ENCODE measurements at regions not wholly inside any gene's neighbourhood (a gene's known extent, or its start where the extent isn't known, plus 50 kb on each side); places are given as distances from the start of the nearest gene placed in this dataset.

GRCh38 chr15:81765816-81766215, 280.0 kb downstream of the MEX3B start:
- DNase-seq (ENCODE audit: low spot score in 2 of 2, unreplicated experiment in 2 of 2): no peak
- peaks cover 9% of the 10 kb centered on the region for H3K9me3 Mint-ChIP-seq
- H3K4me1 Mint-ChIP-seq: no peaks in the 10 kb centered on the region
- H3K27me3 Mint-ChIP-seq (ENCODE audit: low read depth): no peaks in the 10 kb centered on the region
- no peak overlapping the region for H3K4me3 Mint-ChIP-seq
- H3K36me3 Mint-ChIP-seq: peaks cover 9% of the 10 kb centered on the region
- H3K27ac Mint-ChIP-seq: no peak overlapping the region
- no peak for TF ChIP-seq CTCF (IDR thresholded peaks at IDR 0.05; ENCODE audit: unreplicated experiment)

GRCh38 chr15:81763304-81763703, 282.5 kb downstream of the MEX3B start:
- no peaks in the 10 kb centered on the region for H3K27me3 Mint-ChIP-seq (ENCODE audit: low read depth)
- H3K4me3 Mint-ChIP-seq: no peak overlapping the region
- peaks cover 5% of the 10 kb centered on the region for H3K9me3 Mint-ChIP-seq
- H3K36me3 Mint-ChIP-seq: no peaks in the 10 kb centered on the region
- DNase-seq (ENCODE audit: low spot score in 2 of 2, unreplicated experiment in 2 of 2): no peak
- TF ChIP-seq CTCF (IDR thresholded peaks at IDR 0.05; ENCODE audit: unreplicated experiment): no peak
- H3K27ac Mint-ChIP-seq: no peak overlapping the region
- peaks cover 22% of the 10 kb centered on the region for H3K4me1 Mint-ChIP-seq

GRCh38 chr15:81760686-81761085, 285.1 kb downstream of the MEX3B start:
- no peak overlapping the region for H3K4me3 Mint-ChIP-seq
- H3K27me3 Mint-ChIP-seq (ENCODE audit: low read depth): peaks cover 12% of the 10 kb centered on the region
- no peak for DNase-seq (ENCODE audit: low spot score in 2 of 2, unreplicated experiment in 2 of 2)
- no peak overlapping the region for H3K27ac Mint-ChIP-seq
- H3K36me3 Mint-ChIP-seq: no peaks in the 10 kb centered on the region
- TF ChIP-seq CTCF (IDR thresholded peaks at IDR 0.05; ENCODE audit: unreplicated experiment): no peak
- peaks cover 26% of the 10 kb centered on the region for H3K4me1 Mint-ChIP-seq
- peaks cover 5% of the 10 kb centered on the region for H3K9me3 Mint-ChIP-seq

GRCh38 chr15:81758818-81759284, 287.0 kb downstream of the MEX3B start:
- Mint-ChIP-seq H3K27me3 (ENCODE audit: low read depth) (peaks cover 27% of the 10 kb centered on the region), H3K27ac (peak overlapping the region; percentile 35), H3K36me3 (no peaks in the 10 kb centered on the region), H3K4me3 (no peak overlapping the region), H3K4me1 (peaks cover 26% of the 10 kb centered on the region), H3K9me3 (peaks cover 5% of the 10 kb centered on the region)
- no peak for TF ChIP-seq CTCF (IDR thresholded peaks at IDR 0.05; ENCODE audit: unreplicated experiment)
- no peak for DNase-seq (ENCODE audit: low spot score in 2 of 2, unreplicated experiment in 2 of 2)

- TF ChIP-seq CTCF (IDR thresholded peaks at IDR 0.05; ENCODE audit: unreplicated experiment): no peak
- H3K36me3 Mint-ChIP-seq: no peaks in the 10 kb centered on the region
- DNase-seq (ENCODE audit: low spot score in 2 of 2, unreplicated experiment in 2 of 2): no peak
- no peak overlapping the region for H3K4me3 Mint-ChIP-seq
- H3K4me1 Mint-ChIP-seq: peaks cover 52% of the 10 kb centered on the region
- H3K27ac Mint-ChIP-seq: no peak overlapping the region
- H3K9me3 Mint-ChIP-seq: peaks cover 5% of the 10 kb centered on the region
- peaks cover 38% of the 10 kb centered on the region for H3K27me3 Mint-ChIP-seq (ENCODE audit: low read depth)
Measured at GRCh38 chr15:81755626-81756025, 290.2 kb downstream of the MEX3B start.

GRCh38 chr15:81754078-81754477, 291.7 kb downstream of the MEX3B start:
- H3K4me3 Mint-ChIP-seq: no peak overlapping the region
- no peaks in the 10 kb centered on the region for H3K36me3 Mint-ChIP-seq
- no peak overlapping the region for H3K27ac Mint-ChIP-seq
- H3K9me3 Mint-ChIP-seq: no peaks in the 10 kb centered on the region
- no peak for DNase-seq (ENCODE audit: low spot score in 2 of 2, unreplicated experiment in 2 of 2)
- TF ChIP-seq CTCF (IDR thresholded peaks at IDR 0.05; ENCODE audit: unreplicated experiment): no peak
- H3K4me1 Mint-ChIP-seq: peaks cover 50% of the 10 kb centered on the region
- H3K27me3 Mint-ChIP-seq (ENCODE audit: low read depth): peaks cover 38% of the 10 kb centered on the region
